SK-N-SH treated with all-trans-retinoic acid at 6 μM for 48 hours (cell line): ENCODE measurements at regions not wholly inside any gene's neighbourhood (a gene's known extent, or its start where the extent isn't known, plus 50 kb on each side); places are given as distances from the start of the nearest gene placed in this dataset.

Experiments used
- ATAC-seq: fragments of 200-7000 bp; cut with Tn5 transposase; 3 replicates; pipeline ENCODE4 v1.9.1; 2020; ENCODE audit warnings: mild to moderate bottlenecking, moderate library complexity
- ARNTL ChIP-seq: fragments of 450-650 bp; formaldehyde crosslinking; IDR thresholded peaks from 2 replicates; pipeline ENCODE4 v1.5.0; 2020; ENCODE audit warnings: low read depth, mild to moderate bottlenecking, moderate library complexity, borderline replicate concordance
- BACH2 ChIP-seq: fragments of 250-450 bp; sonication (Bioruptor Pico); IDR thresholded peaks from 2 replicates; pipeline ENCODE4 v1.9.0; 2021; ENCODE audit warnings: mild to moderate bottlenecking, borderline replicate concordance
- CSDC2 ChIP-seq: fragments of 250-450 bp; sonication (Bioruptor Pico); IDR thresholded peaks from 2 replicates; pipeline ENCODE4 v1.5.0; 2020; ENCODE audit warnings: mild to moderate bottlenecking, moderate library complexity
- ESRRG ChIP-seq: fragments of 250-450 bp; sonication (Bioruptor Pico); IDR thresholded peaks from 2 replicates; pipeline ENCODE4 v1.6.1; 2021; ENCODE audit warnings: mild to moderate bottlenecking
- GLIS3 ChIP-seq: fragments of 250-450 bp; sonication (Bioruptor Pico); IDR thresholded peaks from 2 replicates; pipeline ENCODE4 v1.5.0; 2020; ENCODE audit warnings: mild to moderate bottlenecking, moderate library complexity
- ISL1 ChIP-seq: fragments of 250-450 bp; sonication (Bioruptor Pico); IDR thresholded peaks from 2 replicates; pipeline ENCODE4 v2.1.2; 2022; ENCODE audit warnings: mild to moderate bottlenecking, moderate library complexity
- OSR1 ChIP-seq: fragments of 250-450 bp; sonication (Bioruptor Pico); IDR thresholded peaks from 2 replicates; pipeline ENCODE4 v1.8.0; 2022; ENCODE audit warnings: moderate library complexity, mild to moderate bottlenecking, inconsistent platforms
- PATZ1 ChIP-seq: fragments of 250-450 bp; sonication (Bioruptor Pico); IDR thresholded peaks from 2 replicates; pipeline ENCODE4 v1.8.0; 2020; ENCODE audit warnings: mild to moderate bottlenecking, moderate library complexity, borderline replicate concordance
- PPARA ChIP-seq: fragments of 250-450 bp; sonication (Bioruptor Pico); IDR thresholded peaks from 2 replicates; pipeline ENCODE4 v1.5.0; 2020; ENCODE audit warnings: mild to moderate bottlenecking, borderline replicate concordance
- RARB ChIP-seq: fragments of 250-450 bp; sonication (Bioruptor Pico); IDR thresholded peaks from 2 replicates; pipeline ENCODE4 v1.8.0; 2021; ENCODE audit warnings: mild to moderate bottlenecking, moderate library complexity
- SNAI2 ChIP-seq: fragments of 250-450 bp; sonication (Bioruptor Pico); IDR thresholded peaks from 2 replicates; pipeline ENCODE4 v1.5.0; 2020; ENCODE audit warnings: mild to moderate bottlenecking, moderate library complexity
- TCF4 ChIP-seq: fragments of 250-450 bp; sonication (Bioruptor Pico); IDR thresholded peaks from 2 replicates; pipeline ENCODE4 v1.8.0; 2021; ENCODE audit warnings: mild to moderate bottlenecking, moderate library complexity, borderline replicate concordance
- TOX ChIP-seq: fragments of 250-450 bp; sonication (Bioruptor Pico); IDR thresholded peaks from 2 replicates; pipeline ENCODE4 v1.8.0; 2021; ENCODE audit warnings: mild to moderate bottlenecking, moderate library complexity, borderline replicate concordance
- ZC3H10 ChIP-seq: fragments of 250-450 bp; sonication (Bioruptor Pico); IDR thresholded peaks from 2 replicates; pipeline ENCODE4 v1.5.1; 2021; ENCODE audit warnings: mild to moderate bottlenecking, moderate library complexity
- ZFP3 ChIP-seq: fragments of 250-450 bp; sonication (Bioruptor Pico); IDR thresholded peaks from 2 replicates; pipeline ENCODE4 v1.5.0; 2020; ENCODE audit warnings: mild to moderate bottlenecking, moderate library complexity
- ZFP30 ChIP-seq: fragments of 450-650 bp; formaldehyde crosslinking; IDR thresholded peaks from 2 replicates; pipeline ENCODE4 v1.5.0; 2022; ENCODE audit warnings: mild to moderate bottlenecking, moderate library complexity
- ZNF565 ChIP-seq: fragments of 450-650 bp; formaldehyde crosslinking; conservative IDR thresholded peaks from 2 replicates; pipeline ENCODE4 v1.5.0; 2020; ENCODE audit warnings: low read depth, mild to moderate bottlenecking, moderate library complexity
- ZNF70 ChIP-seq: fragments of 450-650 bp; formaldehyde crosslinking; IDR thresholded peaks from 2 replicates; pipeline ENCODE4 v1.5.0; 2020; ENCODE audit warnings: mild to moderate bottlenecking, moderate library complexity
- ZNF8 ChIP-seq: fragments of 450-650 bp; formaldehyde crosslinking; IDR thresholded peaks from 2 replicates; pipeline ENCODE4 v1.5.0; 2020; ENCODE audit warnings: mild to moderate bottlenecking, moderate library complexity
- TF ChIP-seq, protein P1 (sequence below): fragments of 250-450 bp; sonication (Bioruptor Pico); IDR thresholded peaks from 2 replicates; pipeline ENCODE4 v1.8.0; 2021; ENCODE audit warnings: low read depth, mild to moderate bottlenecking, moderate library complexity, borderline replicate concordance
- TF ChIP-seq, protein P2 (sequence below): fragments of 250-450 bp; sonication (Bioruptor Pico); IDR thresholded peaks from 2 replicates; pipeline ENCODE4 v1.5.1; 2021; ENCODE audit warnings: mild to moderate bottlenecking, moderate library complexity
- TF ChIP-seq, protein P3 (sequence below): fragments of 250-450 bp; sonication (Bioruptor Pico); IDR thresholded peaks from 2 replicates; pipeline ENCODE4 v1.5.1; 2020; ENCODE audit warnings: low read depth, mild to moderate bottlenecking, moderate library complexity

- TF ChIP-seq SNAI2 (CRISPR knock-in tag) (no peak), RARB (CRISPR knock-in tag) (no peak), PATZ1 (CRISPR knock-in tag) (no peak), TOX (CRISPR knock-in tag) (no peak), ZFP3 (CRISPR knock-in tag) (no peak), OSR1 (CRISPR knock-in tag) (no peak), BACH2 (no peak), ESRRG (CRISPR knock-in tag) (no peak), CSDC2 (no peak), ISL1 (CRISPR knock-in tag) (no peak), ARNTL (CRISPR knock-in tag) (no peak), ZNF565 (no peak), GLIS3 (CRISPR knock-in tag) (no peak), ZFP30 (CRISPR knock-in tag) (no peak), TCF4 (CRISPR knock-in tag) (no peak), ZNF8 (no peak), PPARA (no peak)
- TF ChIP-seq, protein P1, sequence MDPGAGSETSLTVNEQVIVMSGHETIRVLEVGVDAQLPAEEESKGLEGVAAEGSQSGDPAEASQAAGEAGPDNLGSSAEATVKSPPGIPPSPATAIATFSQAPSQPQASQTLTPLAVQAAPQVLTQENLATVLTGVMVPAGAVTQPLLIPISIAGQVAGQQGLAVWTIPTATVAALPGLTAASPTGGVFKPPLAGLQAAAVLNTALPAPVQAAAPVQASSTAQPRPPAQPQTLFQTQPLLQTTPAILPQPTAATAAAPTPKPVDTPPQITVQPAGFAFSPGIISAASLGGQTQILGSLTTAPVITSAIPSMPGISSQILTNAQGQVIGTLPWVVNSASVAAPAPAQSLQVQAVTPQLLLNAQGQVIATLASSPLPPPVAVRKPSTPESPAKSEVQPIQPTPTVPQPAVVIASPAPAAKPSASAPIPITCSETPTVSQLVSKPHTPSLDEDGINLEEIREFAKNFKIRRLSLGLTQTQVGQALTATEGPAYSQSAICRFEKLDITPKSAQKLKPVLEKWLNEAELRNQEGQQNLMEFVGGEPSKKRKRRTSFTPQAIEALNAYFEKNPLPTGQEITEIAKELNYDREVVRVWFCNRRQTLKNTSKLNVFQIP (CRISPR knock-in tag): no peak
- TF ChIP-seq, protein P2, sequence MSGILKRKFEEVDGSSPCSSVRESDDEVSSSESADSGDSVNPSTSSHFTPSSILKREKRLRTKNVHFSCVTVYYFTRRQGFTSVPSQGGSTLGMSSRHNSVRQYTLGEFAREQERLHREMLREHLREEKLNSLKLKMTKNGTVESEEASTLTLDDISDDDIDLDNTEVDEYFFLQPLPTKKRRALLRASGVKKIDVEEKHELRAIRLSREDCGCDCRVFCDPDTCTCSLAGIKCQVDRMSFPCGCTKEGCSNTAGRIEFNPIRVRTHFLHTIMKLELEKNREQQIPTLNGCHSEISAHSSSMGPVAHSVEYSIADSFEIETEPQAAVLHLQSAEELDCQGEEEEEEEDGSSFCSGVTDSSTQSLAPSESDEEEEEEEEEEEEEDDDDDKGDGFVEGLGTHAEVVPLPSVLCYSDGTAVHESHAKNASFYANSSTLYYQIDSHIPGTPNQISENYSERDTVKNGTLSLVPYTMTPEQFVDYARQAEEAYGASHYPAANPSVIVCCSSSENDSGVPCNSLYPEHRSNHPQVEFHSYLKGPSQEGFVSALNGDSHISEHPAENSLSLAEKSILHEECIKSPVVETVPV: no peak
- TF ChIP-seq, protein P3, sequence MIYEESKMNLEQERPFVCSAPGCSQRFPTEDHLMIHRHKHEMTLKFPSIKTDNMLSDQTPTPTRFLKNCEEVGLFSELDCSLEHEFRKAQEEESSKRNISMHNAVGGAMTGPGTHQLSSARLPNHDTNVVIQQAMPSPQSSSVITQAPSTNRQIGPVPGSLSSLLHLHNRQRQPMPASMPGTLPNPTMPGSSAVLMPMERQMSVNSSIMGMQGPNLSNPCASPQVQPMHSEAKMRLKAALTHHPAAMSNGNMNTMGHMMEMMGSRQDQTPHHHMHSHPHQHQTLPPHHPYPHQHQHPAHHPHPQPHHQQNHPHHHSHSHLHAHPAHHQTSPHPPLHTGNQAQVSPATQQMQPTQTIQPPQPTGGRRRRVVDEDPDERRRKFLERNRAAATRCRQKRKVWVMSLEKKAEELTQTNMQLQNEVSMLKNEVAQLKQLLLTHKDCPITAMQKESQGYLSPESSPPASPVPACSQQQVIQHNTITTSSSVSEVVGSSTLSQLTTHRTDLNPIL (CRISPR knock-in tag): no peak
- no peak for ATAC-seq
Observed at GRCh38 chr13:80149736-80150135, 191.2 kb downstream of the SPRY2 start.

- no peak for ATAC-seq
- TF ChIP-seq ZC3H10: no peak
- no peak for TF ChIP-seq ZNF70 (CRISPR knock-in tag)
- TF ChIP-seq, protein P2: no peak
- TF ChIP-seq, protein P3 (CRISPR knock-in tag): no peak
- TF ChIP-seq GLIS3 (CRISPR knock-in tag): no peak
- TF ChIP-seq BACH2: no peak
- no peak for TF ChIP-seq ZFP3 (CRISPR knock-in tag)
- no peak for TF ChIP-seq RARB (CRISPR knock-in tag)
- no peak for TF ChIP-seq ZNF565
- no peak for TF ChIP-seq ESRRG (CRISPR knock-in tag)
- no peak for TF ChIP-seq ARNTL (CRISPR knock-in tag)
- no peak for TF ChIP-seq SNAI2 (CRISPR knock-in tag)
- no peak for TF ChIP-seq CSDC2
- TF ChIP-seq ZNF8: no peak
Observed at GRCh38 chr13:80145171-80145690, 195.7 kb downstream of the SPRY2 start.

DNA sequence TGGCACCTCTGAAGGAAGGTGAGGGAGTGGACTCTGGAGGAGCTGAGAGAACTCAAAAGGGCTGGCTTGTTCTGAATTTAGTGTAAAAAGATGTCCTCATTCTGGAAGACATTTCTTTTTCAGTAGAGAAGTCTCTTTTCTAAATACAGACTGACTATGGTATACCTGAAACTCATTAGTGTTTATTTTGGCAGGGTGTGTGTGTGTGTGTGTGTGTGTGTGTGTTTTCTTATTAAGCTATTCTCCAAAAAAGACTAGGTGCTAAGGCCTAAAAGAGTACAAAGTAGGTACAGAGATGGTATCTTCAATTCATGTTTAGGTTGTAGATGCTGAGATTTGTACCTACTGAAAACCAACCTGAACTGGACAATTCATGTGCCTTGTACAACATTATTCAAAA is 196.4 kb downstream of the SPRY2 start:
- TF ChIP-seq ZNF565: no peak
- no peak for TF ChIP-seq TOX (CRISPR knock-in tag)
- no peak for TF ChIP-seq ARNTL (CRISPR knock-in tag)
- TF ChIP-seq BACH2: no peak
- TF ChIP-seq, protein P2: no peak
- TF ChIP-seq OSR1 (CRISPR knock-in tag): no peak
- no peak for TF ChIP-seq ZFP3 (CRISPR knock-in tag)
- no peak for TF ChIP-seq ZFP30 (CRISPR knock-in tag)
- no peak for TF ChIP-seq GLIS3 (CRISPR knock-in tag)
- TF ChIP-seq PATZ1 (CRISPR knock-in tag): no peak
- TF ChIP-seq ZNF8: no peak
- TF ChIP-seq RARB (CRISPR knock-in tag): no peak
- ATAC-seq: no peak
